Activated B cell treated with CpG ODN at 0.5 μM for 24 hours (primary cell): ENCODE measurements at regions not wholly inside any gene's neighbourhood (a gene's known extent, or its start where the extent isn't known, plus 50 kb on each side); places are given as distances from the start of the nearest gene placed in this dataset.

ENCODE experiments used
- ATAC-seq: fragments of 200-7000 bp; cut with Tn5 transposase; one replicate; pipeline ENCODE4 v1.10.0; 2021; ENCODE audit warnings: low read depth, mild to moderate bottlenecking, moderate library complexity
- CTCF ChIA-PET: fragments of 350-600 bp; sonication (Branson Sonifier 250); formaldehyde crosslinking; loops from one replicate; lab custom pipeline; 2021; ENCODE audit warnings: antibody characterized with exemption; lab: Charles Lee
- POLR2A ChIA-PET: fragments of 350-600 bp; sonication (Branson Sonifier 250); formaldehyde crosslinking; loops from one replicate; lab custom pipeline; 2021; ENCODE audit warnings: antibody characterized with exemption; lab: Charles Lee
- DNase-seq: peaks from one replicate; pipeline ENCODE4 v3.0.0; 2022
- H3K27ac Mint-ChIP-seq: one replicate; pipeline ENCODE4 v1.8.0; 2020; ENCODE audit warnings: mixed read lengths
- H3K27me3 Mint-ChIP-seq: one replicate; pipeline ENCODE4 v1.8.0; 2021; ENCODE audit warnings: mixed read lengths
- H3K36me3 Mint-ChIP-seq: one replicate; pipeline ENCODE4 v1.8.0; 2021; ENCODE audit warnings: low read depth, mixed read lengths
- H3K4me1 Mint-ChIP-seq: one replicate; pipeline ENCODE4 v1.8.0; 2021; ENCODE audit warnings: mixed read lengths
- H3K4me3 Mint-ChIP-seq: one replicate; pipeline ENCODE4 v1.8.0; 2020; ENCODE audit warnings: mild to moderate bottlenecking, mixed read lengths
- H3K9me3 Mint-ChIP-seq: one replicate; pipeline ENCODE4 v1.8.0; 2020; ENCODE audit warnings: mixed read lengths
- intact Hi-C: fragments of 100-400 bp; cut with micrococcal nuclease; formaldehyde crosslinking; loops from one replicate; pipeline ENCODE4 v1.15.1; 2024
- TF ChIP-seq, protein P1 (sequence below): fragments of 200-600 bp; IDR thresholded peaks from one replicate; pipeline ENCODE4 v1.8.0; 2022; ENCODE audit warnings: antibody characterized with exemption, mild to moderate bottlenecking

DNA sequence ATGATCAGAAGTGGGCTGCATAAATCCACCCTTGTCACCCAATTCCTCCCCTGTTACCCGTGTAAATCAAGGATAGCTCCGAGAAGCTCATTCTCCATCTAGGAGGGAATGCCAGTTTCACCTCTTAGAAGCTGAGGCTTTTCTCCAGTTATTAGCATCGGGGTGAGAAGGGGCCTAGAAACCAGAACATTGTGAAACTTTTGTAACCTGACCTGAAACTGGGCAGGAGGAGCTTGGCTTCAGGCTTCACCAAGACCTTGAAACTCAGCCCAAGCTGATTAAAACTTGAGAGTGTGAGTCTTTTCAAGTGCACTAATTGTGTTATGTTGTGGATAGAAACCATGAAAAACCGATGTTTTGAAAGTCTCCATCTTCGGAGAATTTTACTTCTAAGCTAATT, 103.1 kb downstream of the BMP2 start:
- intact Hi-C loops, result no loop called here
- DNase-seq, result no peak
- no peak overlapping the region for H3K4me3 Mint-ChIP-seq
- ATAC-seq, result no peak
- H3K9me3 Mint-ChIP-seq, result no peaks in the 10 kb centered on the region
- H3K4me1 Mint-ChIP-seq, result no peaks in the 10 kb centered on the region
- TF ChIP-seq, protein P1, sequence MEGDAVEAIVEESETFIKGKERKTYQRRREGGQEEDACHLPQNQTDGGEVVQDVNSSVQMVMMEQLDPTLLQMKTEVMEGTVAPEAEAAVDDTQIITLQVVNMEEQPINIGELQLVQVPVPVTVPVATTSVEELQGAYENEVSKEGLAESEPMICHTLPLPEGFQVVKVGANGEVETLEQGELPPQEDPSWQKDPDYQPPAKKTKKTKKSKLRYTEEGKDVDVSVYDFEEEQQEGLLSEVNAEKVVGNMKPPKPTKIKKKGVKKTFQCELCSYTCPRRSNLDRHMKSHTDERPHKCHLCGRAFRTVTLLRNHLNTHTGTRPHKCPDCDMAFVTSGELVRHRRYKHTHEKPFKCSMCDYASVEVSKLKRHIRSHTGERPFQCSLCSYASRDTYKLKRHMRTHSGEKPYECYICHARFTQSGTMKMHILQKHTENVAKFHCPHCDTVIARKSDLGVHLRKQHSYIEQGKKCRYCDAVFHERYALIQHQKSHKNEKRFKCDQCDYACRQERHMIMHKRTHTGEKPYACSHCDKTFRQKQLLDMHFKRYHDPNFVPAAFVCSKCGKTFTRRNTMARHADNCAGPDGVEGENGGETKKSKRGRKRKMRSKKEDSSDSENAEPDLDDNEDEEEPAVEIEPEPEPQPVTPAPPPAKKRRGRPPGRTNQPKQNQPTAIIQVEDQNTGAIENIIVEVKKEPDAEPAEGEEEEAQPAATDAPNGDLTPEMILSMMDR, result no peak
- H3K27me3 Mint-ChIP-seq, result no peaks in the 10 kb centered on the region
- ChIA-PET POLR2A (no interaction called here), CTCF (no interaction called here)
- H3K27ac Mint-ChIP-seq, result no peak overlapping the region
- no peaks in the 10 kb centered on the region for H3K36me3 Mint-ChIP-seq

- Mint-ChIP-seq H3K9me3 (peaks cover 2% of the 10 kb centered on the region), H3K27me3 (peaks cover 1% of the 10 kb centered on the region), H3K36me3 (no peaks in the 10 kb centered on the region), H3K4me1 (no peaks in the 10 kb centered on the region), H3K27ac (no peak overlapping the region), H3K4me3 (no peak overlapping the region)
- ChIA-PET CTCF (no interaction called here), POLR2A (no interaction called here)
- TF ChIP-seq, protein P1, result no peak
- intact Hi-C loops, result no loop called here
- ATAC-seq (no peak), DNase-seq (no peak)
These were observed 110.1 kb downstream of the BMP2 start for GRCh38 chr20:6877633-6878032.

GRCh38 chr20:6882561-6883291, 115.2 kb downstream of the BMP2 start:
- Mint-ChIP-seq H3K36me3 (no peaks in the 10 kb centered on the region), H3K27ac (no peak overlapping the region)
- intact Hi-C loops, result no loop called here

GRCh38 chr20:6884114-6884513, 116.6 kb downstream of the BMP2 start:
- Mint-ChIP-seq H3K4me1 (no peaks in the 10 kb centered on the region), H3K27ac (no peak overlapping the region), H3K36me3 (no peaks in the 10 kb centered on the region), H3K27me3 (no peaks in the 10 kb centered on the region), H3K9me3 (no peaks in the 10 kb centered on the region), H3K4me3 (no peak overlapping the region)
- ChIA-PET POLR2A (no interaction called here), CTCF (no interaction called here)
- no peak for ATAC-seq
- intact Hi-C loops, result no loop called here
- no peak for DNase-seq
- TF ChIP-seq, protein P1, result no peak

More at GRCh38 chr20:6882561-6883291, 115.2 kb downstream of the BMP2 start:
- ATAC-seq, result no peak
- ChIA-PET POLR2A (no interaction called here), CTCF (no interaction called here)
- Mint-ChIP-seq H3K4me3 (no peak overlapping the region), H3K9me3 (peaks cover 2% of the 10 kb centered on the region), H3K27me3 (peaks cover 1% of the 10 kb centered on the region), H3K4me1 (no peaks in the 10 kb centered on the region)
- TF ChIP-seq, protein P1, result no peak
- no peak for DNase-seq

DNA sequence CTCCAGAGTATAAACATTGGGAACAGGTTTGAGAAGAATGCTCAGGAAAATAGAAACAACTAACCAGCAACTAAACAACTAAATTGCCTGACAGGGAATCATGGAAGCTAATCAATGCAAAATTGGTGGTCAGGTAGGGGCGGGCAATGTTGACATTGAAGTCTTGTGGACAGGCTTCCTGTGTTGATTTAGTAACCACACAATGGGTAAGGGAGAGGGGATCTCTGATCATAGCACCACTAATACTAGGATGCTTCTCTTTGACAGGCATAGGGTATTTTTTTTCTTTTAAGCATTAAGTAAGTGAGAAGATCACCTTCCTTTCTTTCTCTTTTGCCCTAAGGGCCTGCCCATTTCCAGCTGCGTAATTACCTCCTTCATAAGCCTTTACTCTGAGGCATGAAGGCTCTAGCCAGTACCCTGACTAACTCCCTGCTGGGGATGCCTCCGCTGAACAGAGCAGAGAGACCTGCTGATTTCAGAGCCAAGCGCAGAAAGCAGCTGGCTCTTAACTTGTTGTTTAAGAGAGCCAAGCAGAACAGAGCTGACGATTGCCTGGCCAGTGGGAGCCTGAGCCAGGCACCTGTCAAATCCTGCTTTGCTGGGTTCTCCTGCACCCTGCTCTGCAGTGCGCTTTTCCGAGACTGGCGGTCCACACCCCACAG, 118.7 kb downstream of the BMP2 start:
- no peak for DNase-seq
- H3K4me3 Mint-ChIP-seq, result no peak overlapping the region
- ChIA-PET CTCF (no interaction called here), POLR2A (no interaction called here)
- TF ChIP-seq, protein P1, result no peak
- no peaks in the 10 kb centered on the region for H3K36me3 Mint-ChIP-seq
- no peak for ATAC-seq
- no peaks in the 10 kb centered on the region for H3K4me1 Mint-ChIP-seq
- intact Hi-C loops, result no loop called here
- no peaks in the 10 kb centered on the region for H3K27me3 Mint-ChIP-seq
- H3K27ac Mint-ChIP-seq, result no peak overlapping the region
- H3K9me3 Mint-ChIP-seq, result no peaks in the 10 kb centered on the region
